LNCaP clone FGC (cell line): ENCODE measurements at regions not wholly inside any gene's neighbourhood (a gene's known extent, or its start where the extent isn't known, plus 50 kb on each side); places are given as distances from the start of the nearest gene placed in this dataset.

Experiments used
- DNase-seq: peaks from one replicate; pipeline ENCODE4 v3.0.0-alpha.2; 2011; ENCODE audit warnings: low read depth
- H3K4me3 ChIP-seq: 2 replicates; pipeline ENCODE4 v1.5.1; 2011; ENCODE audit warnings: mild to moderate bottlenecking, low read depth, low read length, control low read depth
- CTCF ChIP-seq: IDR thresholded peaks from 2 replicates; pipeline ENCODE4 v1.5.1; 2012; ENCODE audit warnings: mild to moderate bottlenecking; ENCODE audit not compliant: control insufficient read depth, insufficient read depth; ENCODE audit errors: extremely low read depth

- TF ChIP-seq CTCF: no peak
- no peak overlapping the region for H3K4me3 ChIP-seq
- DNase-seq: no peak
Observed at GRCh38 chr1:55717111-55717510, 501.9 kb upstream of the USP24 start.

GRCh38 chr1:55716610-55717009 is 501.4 kb upstream of the USP24 start:
- no peak for DNase-seq
- TF ChIP-seq CTCF: no peak
- no peak overlapping the region for H3K4me3 ChIP-seq

- no peak overlapping the region for H3K4me3 ChIP-seq
- no peak for TF ChIP-seq CTCF
- no peak for DNase-seq
Observed at GRCh38 chr1:55716151-55716550, 501.0 kb upstream of the USP24 start.

GRCh38 chr1:55714230-55714629 is 499.1 kb upstream of the USP24 start:
- no peak for TF ChIP-seq CTCF
- no peak for DNase-seq
- H3K4me3 ChIP-seq: no peak overlapping the region

- TF ChIP-seq CTCF: no peak
- no peak overlapping the region for H3K4me3 ChIP-seq
- DNase-seq: no peak
Observed at GRCh38 chr1:55713516-55713915, 498.4 kb upstream of the USP24 start.

- DNase-seq: no peak
- no peak for TF ChIP-seq CTCF
- H3K4me3 ChIP-seq: no peak overlapping the region
Observed at GRCh38 chr1:55712148-55712547, 497.0 kb upstream of the USP24 start.

- no peak for TF ChIP-seq CTCF
- H3K4me3 ChIP-seq: no peak overlapping the region
- DNase-seq: no peak
Observed at GRCh38 chr1:55708781-55709180, 493.6 kb upstream of the USP24 start.
